SK-N-SH (cell line): ENCODE measurements at regions not wholly inside any gene's neighbourhood (a gene's known extent, or its start where the extent isn't known, plus 50 kb on each side); places are given as distances from the start of the nearest gene placed in this dataset.

Experiments
- CTCF ChIA-PET: fragments of 300-600, 350-600 bp; formaldehyde crosslinking; extraction: SDS; loops from one replicate; lab custom pipeline; 2021; lab: Yijun Ruan, JAX
- POLR2A ChIA-PET: fragments of 350-600 bp; sonication (Branson Sonifier 250); formaldehyde crosslinking; extraction: SDS; loops from one replicate; lab custom pipeline; 2020; ENCODE audit warnings: antibody characterized with exemption, inconsistent platforms; lab: Yijun Ruan, JAX
- DNase-seq: peaks from one replicate; pipeline ENCODE4 v3.0.0; 2012
- H2AFZ ChIP-seq: fragments of 200-600 bp; sonication (generic); 2 replicates; pipeline ENCODE4 v1.8.1; 2016; ENCODE audit warnings: antibody characterized with exemption, mild to moderate bottlenecking, low read depth
- H3F3A ChIP-seq: fragments of 200-600 bp; sonication (generic); replicated peaks from 2 replicates; pipeline ENCODE3; 2016; ENCODE audit warnings: antibody characterized with exemption, mild to moderate bottlenecking; ENCODE audit not compliant: insufficient read depth
- H3K27ac ChIP-seq, 2 experiments: fragments of 200-500 bp in 1 of 2; fragments of 200-600 bp in 1 of 2; sonication (Bioruptor generic) in 1 of 2; sonication (generic), shearing (Covaris generic) in 1 of 2; 2 replicates each; pipeline versions ENCODE4 v1.5.1 to v1.6.1; 2014 to 2016; ENCODE audit warnings: low read depth in 2 of 2, inconsistent platforms in 1 of 2, low read length in 1 of 2, mild to moderate bottlenecking in 1 of 2, mixed read lengths in 1 of 2
- H3K27me3 ChIP-seq: fragments of 200-600 bp; sonication (generic), shearing (Covaris generic); 2 replicates; pipeline ENCODE4 v1.6.1; 2016; ENCODE audit warnings: mixed run types; ENCODE audit not compliant: insufficient read depth
- H3K36me3 ChIP-seq, 2 experiments: fragments of 200-500 bp in 1 of 2; fragments of 200-600 bp in 1 of 2; sonication (Bioruptor generic) in 1 of 2; sonication (generic) in 1 of 2; replicated peaks in 1 of 2; 2 replicates each; pipeline versions ENCODE3 to v1.5.1; 2014 to 2016; ENCODE audit warnings: low read length in 1 of 2, mild to moderate bottlenecking in 1 of 2; ENCODE audit not compliant: insufficient read depth in 2 of 2, control insufficient read depth in 1 of 2
- H3K4me1 ChIP-seq, 2 experiments: fragments of 200-500 bp in 1 of 2; fragments of 200-600 bp in 1 of 2; sonication (Bioruptor generic) in 1 of 2; sonication (generic), shearing (Covaris generic) in 1 of 2; 2 replicates each; pipeline versions ENCODE4 v1.5.1 to v1.6.1; 2014 to 2016; ENCODE audit warnings: low read depth in 1 of 2, low read length in 1 of 2, mixed run types in 1 of 2; ENCODE audit not compliant: insufficient read depth in 2 of 2, control insufficient read depth in 1 of 2
- H3K4me2 ChIP-seq: fragments of 200-600 bp; sonication (generic), shearing (Covaris generic); 2 replicates; pipeline ENCODE4 v1.6.1; 2017; ENCODE audit warnings: mixed run types
- H3K4me3 ChIP-seq, 2 experiments: fragments of 200-500 bp in 1 of 2; fragments of 200-600 bp in 1 of 2; sonication (Bioruptor generic) in 1 of 2; sonication (generic), shearing (Covaris generic) in 1 of 2; 2 replicates each; pipeline versions ENCODE4 v1.5.1 to v1.8.1; 2014 to 2016; ENCODE audit warnings: low read depth in 2 of 2, inconsistent platforms in 1 of 2, low read length in 1 of 2, mild to moderate bottlenecking in 1 of 2, mixed read lengths in 1 of 2, moderate library complexity in 1 of 2
- H3K79me2 ChIP-seq: fragments of 200-600 bp; sonication (generic); 2 replicates; pipeline ENCODE4 v1.8.1; 2017; ENCODE audit warnings: mild to moderate bottlenecking; ENCODE audit not compliant: insufficient read depth
- H3K9ac ChIP-seq: fragments of 200-600 bp; sonication (generic); 2 replicates; pipeline ENCODE4 v1.6.1; 2017; ENCODE audit warnings: mixed run types
- H3K9me2 ChIP-seq: fragments of 200-600 bp; sonication (generic); 2 replicates; pipeline ENCODE4 v1.6.1; 2017; ENCODE audit warnings: mixed run types
- H3K9me3 ChIP-seq: fragments of 200-600 bp; sonication (generic); 2 replicates; pipeline ENCODE4 v1.6.1; 2017; ENCODE audit warnings: mixed run types, mild to moderate bottlenecking, moderate library complexity
- H4K20me1 ChIP-seq: fragments of 200-600 bp; sonication (generic); 2 replicates; pipeline ENCODE4 v1.6.1; 2017; ENCODE audit warnings: mild to moderate bottlenecking, mixed run types; ENCODE audit not compliant: insufficient read depth
- ELF1 ChIP-seq: IDR thresholded peaks from 2 replicates; pipeline ENCODE4 v1.4.0; 2012
- RCOR1 ChIP-seq: fragments of 150-350 bp; IDR thresholded peaks from 2 replicates; pipeline ENCODE4 v1.6.1; 2017; ENCODE audit warnings: antibody characterized with exemption, low read length
- RFX5 ChIP-seq: IDR thresholded peaks from 2 replicates; pipeline ENCODE4 v1.6.1; 2012; ENCODE audit warnings: mild to moderate bottlenecking, improper control_type of control experiment, low read length
- SMC3 ChIP-seq: IDR thresholded peaks from 2 replicates; pipeline ENCODE4 v1.6.1; 2012; ENCODE audit warnings: low read depth, low read length, improper control_type of control experiment
- whole genome bisulfite sequencing: methylation state at CpG from one replicate; pipeline ENCODE4 v1.1.6; 2017; ENCODE audit warnings: low lambda C conversion rate; 5-methylcytosine and 5-hydroxymethylcytosine counted together
- TF ChIP-seq, protein P1 (sequence below): IDR thresholded peaks from 2 replicates; pipeline ENCODE4 v1.4.0; 2012; ENCODE audit warnings: low read depth, borderline replicate concordance
- TF ChIP-seq, protein P2 (sequence below): IDR thresholded peaks from 2 replicates; pipeline ENCODE4; 2012
- TF ChIP-seq, protein P3 (sequence below): fragments of 200-600 bp; sonication (generic); IDR thresholded peaks from 2 replicates; pipeline ENCODE4 v1.6.1; 2017; ENCODE audit warnings: antibody characterized with exemption, mild to moderate bottlenecking, moderate library complexity
- TF ChIP-seq, protein P4 (sequence below): IDR thresholded peaks from 2 replicates; pipeline ENCODE4 v1.6.1; 2012; ENCODE audit warnings: mild to moderate bottlenecking, low read depth, low read length, moderate library complexity
- TF ChIP-seq, protein P5 (sequence below): IDR thresholded peaks from 2 replicates; pipeline ENCODE4 v1.4.0; 2012; ENCODE audit warnings: low read depth, borderline replicate concordance

DNA sequence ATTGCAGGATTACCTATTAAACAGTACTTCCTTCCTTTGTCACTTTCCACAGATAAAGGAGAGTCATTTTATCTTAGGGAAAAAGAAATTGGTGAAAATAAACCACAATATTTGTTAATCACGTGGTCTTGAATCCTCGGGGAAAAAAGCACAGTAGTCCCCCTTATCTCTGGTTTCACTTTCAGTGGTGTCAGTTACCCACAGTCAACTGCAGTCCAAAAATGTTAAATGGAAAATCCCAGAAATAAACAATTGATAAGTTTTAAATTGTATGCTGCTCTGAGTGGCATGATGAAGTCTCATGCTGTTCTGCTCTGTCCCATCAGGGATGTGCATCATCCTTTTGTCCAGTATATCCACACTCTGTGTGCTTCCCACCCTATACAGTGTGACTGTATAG, 405.2 kb upstream of the MPDZ start:
- H4K20me1 ChIP-seq: no peaks in the 10 kb centered on the region
- ChIA-PET POLR2A (no interaction called here), CTCF (no interaction called here)
- no peaks in the 10 kb centered on the region for H3K36me3 ChIP-seq
- WGBS: 89% methylated on average over 2 of the region's 2 CpGs
- H3K9me2 ChIP-seq: no peaks in the 10 kb centered on the region
- H3K4me2 ChIP-seq: no peak overlapping the region
- H3K9me3 ChIP-seq: no peaks in the 10 kb centered on the region
- TF ChIP-seq RCOR1 (no peak), RFX5 (no peak), ELF1 (no peak), SMC3 (no peak)
- TF ChIP-seq, protein P1, sequence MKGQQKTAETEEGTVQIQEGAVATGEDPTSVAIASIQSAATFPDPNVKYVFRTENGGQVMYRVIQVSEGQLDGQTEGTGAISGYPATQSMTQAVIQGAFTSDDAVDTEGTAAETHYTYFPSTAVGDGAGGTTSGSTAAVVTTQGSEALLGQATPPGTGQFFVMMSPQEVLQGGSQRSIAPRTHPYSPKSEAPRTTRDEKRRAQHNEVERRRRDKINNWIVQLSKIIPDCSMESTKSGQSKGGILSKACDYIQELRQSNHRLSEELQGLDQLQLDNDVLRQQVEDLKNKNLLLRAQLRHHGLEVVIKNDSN: no peak
- TF ChIP-seq, protein P2, sequence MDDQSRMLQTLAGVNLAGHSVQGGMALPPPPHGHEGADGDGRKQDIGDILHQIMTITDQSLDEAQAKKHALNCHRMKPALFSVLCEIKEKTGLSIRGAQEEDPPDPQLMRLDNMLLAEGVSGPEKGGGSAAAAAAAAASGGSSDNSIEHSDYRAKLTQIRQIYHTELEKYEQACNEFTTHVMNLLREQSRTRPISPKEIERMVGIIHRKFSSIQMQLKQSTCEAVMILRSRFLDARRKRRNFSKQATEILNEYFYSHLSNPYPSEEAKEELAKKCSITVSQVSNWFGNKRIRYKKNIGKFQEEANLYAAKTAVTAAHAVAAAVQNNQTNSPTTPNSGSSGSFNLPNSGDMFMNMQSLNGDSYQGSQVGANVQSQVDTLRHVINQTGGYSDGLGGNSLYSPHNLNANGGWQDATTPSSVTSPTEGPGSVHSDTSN: no peak
- TF ChIP-seq, protein P3, sequence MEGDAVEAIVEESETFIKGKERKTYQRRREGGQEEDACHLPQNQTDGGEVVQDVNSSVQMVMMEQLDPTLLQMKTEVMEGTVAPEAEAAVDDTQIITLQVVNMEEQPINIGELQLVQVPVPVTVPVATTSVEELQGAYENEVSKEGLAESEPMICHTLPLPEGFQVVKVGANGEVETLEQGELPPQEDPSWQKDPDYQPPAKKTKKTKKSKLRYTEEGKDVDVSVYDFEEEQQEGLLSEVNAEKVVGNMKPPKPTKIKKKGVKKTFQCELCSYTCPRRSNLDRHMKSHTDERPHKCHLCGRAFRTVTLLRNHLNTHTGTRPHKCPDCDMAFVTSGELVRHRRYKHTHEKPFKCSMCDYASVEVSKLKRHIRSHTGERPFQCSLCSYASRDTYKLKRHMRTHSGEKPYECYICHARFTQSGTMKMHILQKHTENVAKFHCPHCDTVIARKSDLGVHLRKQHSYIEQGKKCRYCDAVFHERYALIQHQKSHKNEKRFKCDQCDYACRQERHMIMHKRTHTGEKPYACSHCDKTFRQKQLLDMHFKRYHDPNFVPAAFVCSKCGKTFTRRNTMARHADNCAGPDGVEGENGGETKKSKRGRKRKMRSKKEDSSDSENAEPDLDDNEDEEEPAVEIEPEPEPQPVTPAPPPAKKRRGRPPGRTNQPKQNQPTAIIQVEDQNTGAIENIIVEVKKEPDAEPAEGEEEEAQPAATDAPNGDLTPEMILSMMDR: no peak
- TF ChIP-seq, protein P4, sequence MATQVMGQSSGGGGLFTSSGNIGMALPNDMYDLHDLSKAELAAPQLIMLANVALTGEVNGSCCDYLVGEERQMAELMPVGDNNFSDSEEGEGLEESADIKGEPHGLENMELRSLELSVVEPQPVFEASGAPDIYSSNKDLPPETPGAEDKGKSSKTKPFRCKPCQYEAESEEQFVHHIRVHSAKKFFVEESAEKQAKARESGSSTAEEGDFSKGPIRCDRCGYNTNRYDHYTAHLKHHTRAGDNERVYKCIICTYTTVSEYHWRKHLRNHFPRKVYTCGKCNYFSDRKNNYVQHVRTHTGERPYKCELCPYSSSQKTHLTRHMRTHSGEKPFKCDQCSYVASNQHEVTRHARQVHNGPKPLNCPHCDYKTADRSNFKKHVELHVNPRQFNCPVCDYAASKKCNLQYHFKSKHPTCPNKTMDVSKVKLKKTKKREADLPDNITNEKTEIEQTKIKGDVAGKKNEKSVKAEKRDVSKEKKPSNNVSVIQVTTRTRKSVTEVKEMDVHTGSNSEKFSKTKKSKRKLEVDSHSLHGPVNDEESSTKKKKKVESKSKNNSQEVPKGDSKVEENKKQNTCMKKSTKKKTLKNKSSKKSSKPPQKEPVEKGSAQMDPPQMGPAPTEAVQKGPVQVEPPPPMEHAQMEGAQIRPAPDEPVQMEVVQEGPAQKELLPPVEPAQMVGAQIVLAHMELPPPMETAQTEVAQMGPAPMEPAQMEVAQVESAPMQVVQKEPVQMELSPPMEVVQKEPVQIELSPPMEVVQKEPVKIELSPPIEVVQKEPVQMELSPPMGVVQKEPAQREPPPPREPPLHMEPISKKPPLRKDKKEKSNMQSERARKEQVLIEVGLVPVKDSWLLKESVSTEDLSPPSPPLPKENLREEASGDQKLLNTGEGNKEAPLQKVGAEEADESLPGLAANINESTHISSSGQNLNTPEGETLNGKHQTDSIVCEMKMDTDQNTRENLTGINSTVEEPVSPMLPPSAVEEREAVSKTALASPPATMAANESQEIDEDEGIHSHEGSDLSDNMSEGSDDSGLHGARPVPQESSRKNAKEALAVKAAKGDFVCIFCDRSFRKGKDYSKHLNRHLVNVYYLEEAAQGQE: no peak
- TF ChIP-seq, protein P5, sequence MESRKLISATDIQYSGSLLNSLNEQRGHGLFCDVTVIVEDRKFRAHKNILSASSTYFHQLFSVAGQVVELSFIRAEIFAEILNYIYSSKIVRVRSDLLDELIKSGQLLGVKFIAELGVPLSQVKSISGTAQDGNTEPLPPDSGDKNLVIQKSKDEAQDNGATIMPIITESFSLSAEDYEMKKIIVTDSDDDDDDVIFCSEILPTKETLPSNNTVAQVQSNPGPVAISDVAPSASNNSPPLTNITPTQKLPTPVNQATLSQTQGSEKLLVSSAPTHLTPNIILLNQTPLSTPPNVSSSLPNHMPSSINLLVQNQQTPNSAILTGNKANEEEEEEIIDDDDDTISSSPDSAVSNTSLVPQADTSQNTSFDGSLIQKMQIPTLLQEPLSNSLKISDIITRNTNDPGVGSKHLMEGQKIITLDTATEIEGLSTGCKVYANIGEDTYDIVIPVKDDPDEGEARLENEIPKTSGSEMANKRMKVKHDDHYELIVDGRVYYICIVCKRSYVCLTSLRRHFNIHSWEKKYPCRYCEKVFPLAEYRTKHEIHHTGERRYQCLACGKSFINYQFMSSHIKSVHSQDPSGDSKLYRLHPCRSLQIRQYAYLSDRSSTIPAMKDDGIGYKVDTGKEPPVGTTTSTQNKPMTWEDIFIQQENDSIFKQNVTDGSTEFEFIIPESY: no peak
- no peak overlapping the region for H3K4me3 ChIP-seq
- no peak overlapping the region for H2AFZ ChIP-seq
- H3K27me3 ChIP-seq: no peaks in the 10 kb centered on the region
- no peaks in the 10 kb centered on the region for H3F3A ChIP-seq
- DNase-seq: no peak
- no peaks in the 10 kb centered on the region for H3K79me2 ChIP-seq
- H3K9ac ChIP-seq: no peak overlapping the region
- no peak overlapping the region for H3K27ac ChIP-seq
- no peaks in the 10 kb centered on the region for H3K4me1 ChIP-seq
